NCI-H748 treated with DMSO at 0.1 percent for 48 hours (cell line): ENCODE measurements at regions not wholly inside any gene's neighbourhood (a gene's known extent, or its start where the extent isn't known, plus 50 kb on each side); places are given as distances from the start of the nearest gene placed in this dataset.

ENCODE experiments used
- DNase-seq: peaks from one replicate; lab custom pipeline; 2025; lab: John Stamatoyannopoulos, UW

- peak; percentile 88 for DNase-seq
Measured at GRCh38 chr14:55500219-55500701, 59.8 kb upstream of the TBPL2 start.

- no peak for DNase-seq
Measured at GRCh38 chr14:55500708-55501107, 60.3 kb upstream of the TBPL2 start.

- DNase-seq = no peak
Measured at GRCh38 chr14:55502746-55503284, 62.4 kb upstream of the TBPL2 start.

- DNase-seq = no peak
Measured at GRCh38 chr14:55505846-55506245, 65.4 kb upstream of the TBPL2 start.

- no peak for DNase-seq
Measured at GRCh38 chr14:55508676-55509075, 68.3 kb upstream of the TBPL2 start.

- DNase-seq = no peak
Measured at GRCh38 chr14:55512421-55512820, 67.6 kb upstream of the KTN1 start.

GRCh38 chr14:55513491-55513890 lies 66.5 kb upstream of the KTN1 start:
- no peak for DNase-seq

- no peak for DNase-seq
Measured at GRCh38 chr14:55514819-55515490, 65.1 kb upstream of the KTN1 start.

- DNase-seq = no peak
Measured at GRCh38 chr14:55516776-55517175, 63.2 kb upstream of the KTN1 start.

GRCh38 chr14:55518391-55518790 lies 61.6 kb upstream of the KTN1 start:
- DNase-seq = no peak

- DNase-seq = no peak
Measured at GRCh38 chr14:55519473-55520080, 60.4 kb upstream of the KTN1 start.

- no peak for DNase-seq
Measured at GRCh38 chr14:55523321-55523720, 56.7 kb upstream of the KTN1 start.
